Muscle of leg (tissue), 3 donors: ENCODE measurements at regions not wholly inside any gene's neighbourhood (a gene's known extent, or its start where the extent isn't known, plus 50 kb on each side); places are given as distances from the start of the nearest gene placed in this dataset.
A peak's percentile ranks its signal among the peaks of the same experiment; 100 is the strongest.

Experiments
- DNase-seq: peaks from one replicate; pipeline ENCODE4 v3.0.0; 2013
- H3K27ac ChIP-seq: one replicate; pipeline ENCODE4 v1.5.1; 2013; ENCODE audit warnings: mild to moderate bottlenecking, low read length, control low read depth
- H3K27me3 ChIP-seq: one replicate; pipeline ENCODE4 v1.6.1; 2013; ENCODE audit warnings: low read length; ENCODE audit not compliant: control insufficient read depth, insufficient read depth
- H3K36me3 ChIP-seq: one replicate; pipeline ENCODE4 v1.6.1; 2013; ENCODE audit warnings: low read length; ENCODE audit not compliant: control insufficient read depth, insufficient read depth
- H3K4me1 ChIP-seq: one replicate; pipeline ENCODE4 v1.6.1; 2013; ENCODE audit warnings: low read length; ENCODE audit not compliant: control insufficient read depth, insufficient read depth
- H3K4me3 ChIP-seq: one replicate; pipeline ENCODE4 v1.5.1; 2013; ENCODE audit warnings: low read length, control low read depth
- H3K9me3 ChIP-seq: replicated peaks from 2 replicates; pipeline ENCODE4 v1.6.1; 2013; ENCODE audit warnings: low read depth, low read length; ENCODE audit not compliant: control insufficient read depth
- WGBS: methylation state at CpG from one replicate; pipeline ENCODE4 v1.1.5; 2013; ENCODE audit warnings: missing lambda C conversion rate; ENCODE audit not compliant: insufficient coverage; 5-methylcytosine and 5-hydroxymethylcytosine counted together

DNA sequence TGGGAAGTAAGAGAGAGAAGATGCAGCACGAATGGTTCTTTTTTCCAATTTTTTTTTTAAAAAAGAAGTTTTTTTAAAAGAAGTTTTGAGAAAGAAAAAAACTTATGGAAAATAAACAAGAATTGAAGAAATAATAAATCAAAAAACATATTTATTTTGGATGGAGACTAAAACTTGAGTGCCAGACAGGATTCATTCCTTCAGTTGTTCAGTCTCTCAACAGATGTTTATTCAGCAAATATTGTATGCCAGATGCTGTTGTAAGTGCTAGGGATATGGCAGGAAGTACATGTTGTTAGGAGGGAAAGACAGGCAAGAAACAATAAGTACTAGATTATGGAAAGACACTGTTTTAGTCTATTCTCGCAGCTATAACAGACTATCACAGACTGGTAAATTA is 750.7 kb upstream of the PHF14 start:
- H3K4me3 ChIP-seq, result no peak overlapping the region
- no CpG with 5 or more reads among the region's 2 CpGs for WGBS
- H3K27ac ChIP-seq, result no peak overlapping the region
- H3K9me3 ChIP-seq, result no peaks in the 10 kb centered on the region
- no peaks in the 10 kb centered on the region for H3K36me3 ChIP-seq
- H3K27me3 ChIP-seq, result no peaks in the 10 kb centered on the region
- H3K4me1 ChIP-seq, result no peaks in the 10 kb centered on the region
- DNase-seq, result peak; percentile 88

DNA sequence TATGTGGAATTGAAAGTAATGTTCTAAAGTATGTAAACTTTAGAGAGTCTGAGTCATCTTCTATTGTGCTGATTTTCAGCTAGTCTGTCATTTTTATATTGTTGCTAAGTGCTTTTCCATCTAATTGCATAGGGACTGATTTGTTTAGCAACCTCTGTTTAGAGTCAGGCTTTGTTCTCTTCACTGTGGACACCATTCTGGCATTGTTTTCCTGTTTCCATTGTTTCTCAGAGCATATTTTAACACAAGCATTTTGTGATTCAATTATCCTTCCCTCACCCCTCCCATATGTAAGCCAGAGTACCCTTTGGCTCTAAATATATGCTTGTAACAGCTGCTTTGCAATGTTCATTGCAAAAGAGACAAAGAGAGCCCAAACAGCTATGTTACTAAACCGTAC is 748.4 kb upstream of the PHF14 start:
- Histone ChIP-seq H3K4me3 (no peak overlapping the region), H3K4me1 (no peaks in the 10 kb centered on the region), H3K9me3 (no peaks in the 10 kb centered on the region), H3K27me3 (no peaks in the 10 kb centered on the region), H3K27ac (peak overlapping the region; percentile 66), H3K36me3 (no peaks in the 10 kb centered on the region)
- no CpG with 5 or more reads among the region's 1 CpG for WGBS
- DNase-seq, result peak; percentile 94

DNA sequence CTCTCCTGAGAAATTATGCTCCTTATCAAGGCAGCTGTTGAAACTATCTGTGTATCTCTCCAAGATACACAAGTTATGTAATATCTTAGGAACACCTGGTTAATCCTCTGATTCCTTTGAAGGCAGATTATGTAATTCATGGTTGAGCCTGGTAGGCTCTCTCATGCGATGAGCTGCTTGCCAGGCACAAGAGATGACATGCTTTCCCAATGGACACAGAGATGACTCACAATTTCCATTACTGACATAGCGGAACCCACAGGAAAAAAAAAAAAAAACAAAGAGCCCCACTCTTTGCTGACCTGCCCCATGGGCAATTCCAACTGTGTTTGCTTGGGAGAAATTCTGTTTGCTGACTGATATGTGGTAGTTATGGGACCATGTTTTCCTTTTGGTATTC is 736.4 kb upstream of the PHF14 start:
- Histone ChIP-seq H3K9me3 (no peaks in the 10 kb centered on the region), H3K36me3 (no peaks in the 10 kb centered on the region), H3K27me3 (no peaks in the 10 kb centered on the region), H3K27ac (no peak overlapping the region), H3K4me3 (no peak overlapping the region), H3K4me1 (no peaks in the 10 kb centered on the region)
- peak; percentile 38 for DNase-seq
- no CpG with 5 or more reads among the region's 2 CpGs for WGBS

DNA sequence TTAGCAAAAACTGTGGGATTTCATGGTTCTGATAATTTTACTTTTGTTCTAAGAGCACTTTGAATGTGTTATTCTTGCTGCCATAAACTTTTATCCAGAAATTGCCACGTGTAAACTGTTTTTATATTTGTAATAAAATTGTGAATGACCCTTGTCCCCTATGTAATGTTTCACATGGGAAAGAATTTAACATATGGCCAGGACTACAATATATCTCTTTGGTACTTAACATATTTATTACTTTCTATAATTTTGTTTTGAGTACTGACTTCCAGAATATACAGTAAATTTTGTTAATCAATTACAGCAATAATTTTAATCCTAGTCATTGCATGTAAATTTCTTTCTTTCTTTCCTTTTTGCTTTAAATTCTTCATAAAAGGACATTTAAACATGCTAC is 735.0 kb upstream of the PHF14 start:
- Histone ChIP-seq H3K36me3 (no peaks in the 10 kb centered on the region), H3K4me1 (no peaks in the 10 kb centered on the region), H3K4me3 (no peak overlapping the region), H3K27me3 (no peaks in the 10 kb centered on the region), H3K9me3 (no peaks in the 10 kb centered on the region), H3K27ac (no peak overlapping the region)
- no peak for DNase-seq
- no CpG with 5 or more reads among the region's 1 CpG for WGBS

DNA sequence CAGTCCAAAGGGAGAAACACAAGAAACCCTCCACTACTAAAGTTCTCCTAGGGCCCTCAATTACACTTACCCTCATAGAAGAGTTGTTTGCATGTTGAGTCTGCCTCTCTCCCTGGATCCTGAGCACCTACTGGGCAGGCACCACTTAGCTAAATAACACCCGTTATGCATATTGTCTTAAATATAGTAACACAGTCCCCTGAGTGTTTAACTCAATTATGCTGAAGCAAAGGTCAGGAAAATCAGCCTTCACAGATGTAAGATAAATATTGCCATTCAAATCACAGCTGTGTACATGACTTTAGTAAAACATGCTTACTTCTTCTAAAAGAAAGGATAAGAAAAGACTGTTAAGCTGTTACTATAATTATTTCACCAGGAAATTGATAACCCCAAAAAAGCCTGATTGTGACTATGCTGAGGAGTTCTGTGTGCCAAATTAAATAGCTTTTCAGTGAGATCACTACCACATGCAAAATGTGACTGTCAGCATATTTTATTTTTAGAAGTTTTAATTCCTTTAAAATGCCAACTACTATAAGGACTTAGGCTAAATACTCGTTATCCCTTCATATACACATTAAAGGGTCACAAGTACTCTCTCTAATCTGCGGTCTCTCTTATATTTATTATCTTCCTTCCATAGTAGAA is 733.9 kb upstream of the PHF14 start:
- Histone ChIP-seq H3K9me3 (no peaks in the 10 kb centered on the region), H3K36me3 (no peaks in the 10 kb centered on the region), H3K27me3 (no peaks in the 10 kb centered on the region), H3K4me1 (no peaks in the 10 kb centered on the region), H3K4me3 (no peak overlapping the region), H3K27ac (no peak overlapping the region)
- DNase-seq, result no peak
- WGBS, result 38% methylated on average over 1 of the region's 3 CpGs

DNA sequence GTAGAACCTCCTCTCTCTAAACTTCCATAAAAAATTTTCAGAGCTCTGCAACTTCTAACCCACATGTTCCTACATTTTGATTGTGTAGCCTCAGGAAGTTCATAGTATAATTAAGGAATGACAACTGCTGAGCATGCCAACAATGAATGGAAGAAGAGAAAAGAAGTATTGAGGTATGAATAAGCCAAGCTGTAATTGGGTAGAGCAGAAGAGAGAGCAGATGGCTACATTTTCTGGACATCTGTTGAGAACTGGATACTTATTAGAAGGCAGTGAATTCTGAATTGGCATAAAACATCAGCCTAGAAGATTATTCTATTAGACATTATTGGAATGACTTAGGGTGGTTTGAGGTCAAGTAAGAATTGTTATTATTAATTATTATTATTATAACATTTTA is 728.3 kb upstream of the PHF14 start:
- Histone ChIP-seq H3K4me3 (no peak overlapping the region), H3K36me3 (no peaks in the 10 kb centered on the region), H3K27ac (no peak overlapping the region), H3K27me3 (no peaks in the 10 kb centered on the region), H3K4me1 (no peaks in the 10 kb centered on the region), H3K9me3 (peaks cover 23% of the 10 kb centered on the region)
- no peak for DNase-seq

DNA sequence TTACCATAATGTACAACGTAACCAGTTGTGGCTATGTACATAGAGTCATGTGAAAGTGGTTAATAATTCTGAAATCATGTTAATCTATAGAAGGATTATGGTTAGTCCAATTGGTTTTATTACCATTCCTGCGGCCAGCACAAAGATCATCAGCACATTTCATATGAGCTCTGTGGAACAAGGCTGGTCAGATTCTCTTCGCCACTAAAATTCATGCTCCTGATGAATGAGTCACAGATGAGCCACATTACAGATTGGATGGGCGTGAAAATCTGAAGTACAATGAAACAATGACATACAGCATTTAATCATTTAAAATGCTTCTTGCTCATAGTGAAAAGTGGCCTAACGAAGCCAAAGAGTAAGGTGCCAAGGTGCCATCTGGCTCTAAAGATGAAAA is 716.2 kb upstream of the PHF14 start:
- no peaks in the 10 kb centered on the region for H3K27me3 ChIP-seq
- H3K36me3 ChIP-seq, result no peaks in the 10 kb centered on the region
- DNase-seq, result no peak
- no peak overlapping the region for H3K27ac ChIP-seq
- 83% methylated on average over 1 of the region's 5 CpGs for WGBS
- peaks cover 4% of the 10 kb centered on the region for H3K9me3 ChIP-seq
- H3K4me3 ChIP-seq, result no peak overlapping the region
- H3K4me1 ChIP-seq, result no peaks in the 10 kb centered on the region

DNA sequence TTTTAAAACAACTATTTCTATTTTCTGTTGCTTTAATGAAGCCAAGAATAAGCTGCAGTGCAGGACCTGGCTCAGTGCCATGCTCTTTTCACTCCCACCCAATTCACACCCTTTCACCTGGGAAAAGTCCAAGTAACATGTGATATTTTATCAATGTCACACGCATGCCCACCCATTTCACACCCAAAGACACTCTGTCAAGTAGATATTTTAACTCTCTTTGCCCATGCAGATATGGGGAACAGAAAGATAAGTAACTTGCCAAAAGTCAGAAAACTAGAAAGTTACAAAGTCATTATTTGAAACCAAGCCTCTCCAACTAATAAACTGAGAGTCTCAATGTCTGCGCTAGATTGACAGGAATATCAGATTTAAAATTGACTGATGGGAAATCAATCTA is 706.7 kb upstream of the PHF14 start:
- WGBS, result no CpG with 5 or more reads among the region's 2 CpGs
- H3K27ac ChIP-seq, result no peak overlapping the region

DNA sequence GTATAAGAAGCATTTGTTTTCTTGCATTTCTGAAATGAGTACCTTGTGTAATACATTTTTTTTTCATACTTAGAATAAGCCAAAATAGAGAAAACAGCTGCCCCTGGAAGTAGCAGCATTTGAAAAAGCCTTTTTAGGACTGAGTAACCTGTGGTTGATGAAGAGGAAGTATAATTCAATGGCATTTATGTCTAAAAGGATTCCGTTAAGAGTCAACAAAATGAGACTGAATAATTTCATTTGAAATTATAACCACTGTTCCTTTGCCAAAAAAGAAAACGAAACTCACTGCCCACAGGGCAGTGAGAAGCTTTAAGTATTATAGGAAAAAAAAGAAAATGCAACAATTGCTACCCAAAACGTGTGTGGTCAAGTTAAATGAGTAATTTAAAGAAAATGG is 705.6 kb upstream of the PHF14 start:
- no peak for DNase-seq
- Histone ChIP-seq H3K4me3 (no peak overlapping the region), H3K4me1 (no peaks in the 10 kb centered on the region), H3K9me3 (no peaks in the 10 kb centered on the region), H3K27ac (no peak overlapping the region), H3K36me3 (no peaks in the 10 kb centered on the region), H3K27me3 (no peaks in the 10 kb centered on the region)
- 0% methylated on average over 1 of the region's 3 CpGs for WGBS

More for the DNA sequence above, 706.7 kb upstream of the PHF14 start:
- DNase-seq, result no peak
- no peaks in the 10 kb centered on the region for H3K27me3 ChIP-seq
- no peaks in the 10 kb centered on the region for H3K36me3 ChIP-seq
- no peak overlapping the region for H3K4me3 ChIP-seq
- H3K4me1 ChIP-seq, result no peaks in the 10 kb centered on the region
- H3K9me3 ChIP-seq, result no peaks in the 10 kb centered on the region

DNA sequence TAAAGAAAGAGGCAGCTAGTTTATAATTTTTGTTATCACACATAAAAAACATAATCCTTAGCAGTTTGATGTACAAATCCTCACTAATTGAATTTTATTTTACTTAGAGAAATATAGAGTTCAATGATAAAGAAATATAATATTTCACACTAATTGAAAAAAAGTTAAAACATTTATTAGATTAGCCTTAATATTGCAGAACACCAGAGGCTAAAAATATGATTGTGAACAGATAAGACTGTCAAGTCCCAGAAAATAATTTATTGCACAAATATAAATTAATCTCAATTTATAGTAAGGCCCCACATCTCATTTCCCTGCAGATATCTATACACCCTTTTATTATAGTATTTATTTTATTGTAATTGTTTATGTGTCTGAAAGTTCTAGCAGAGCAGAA is 690.8 kb upstream of the PHF14 start:
- Histone ChIP-seq H3K4me1 (no peaks in the 10 kb centered on the region), H3K27ac (no peak overlapping the region), H3K4me3 (no peak overlapping the region), H3K36me3 (no peaks in the 10 kb centered on the region), H3K27me3 (no peaks in the 10 kb centered on the region), H3K9me3 (no peaks in the 10 kb centered on the region)
- no peak for DNase-seq

DNA sequence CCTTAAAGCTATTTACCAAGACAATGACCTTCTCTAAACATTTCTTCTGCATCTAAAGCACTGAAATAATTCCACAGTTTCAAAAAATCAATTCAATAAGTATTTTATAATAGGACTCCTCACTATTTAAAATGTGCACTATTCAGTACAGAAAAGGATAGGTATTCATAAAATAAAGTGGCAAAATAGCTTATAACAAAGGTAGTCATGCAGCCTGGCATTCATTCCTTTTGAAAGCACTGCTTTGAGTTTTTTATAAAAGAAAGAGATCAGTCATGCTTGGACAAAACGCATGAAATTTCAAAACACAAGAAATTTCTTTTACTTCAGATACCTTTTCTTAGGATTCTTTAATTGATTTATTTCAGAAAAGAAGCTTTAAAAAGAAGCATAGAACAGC is 689.7 kb upstream of the PHF14 start:
- Histone ChIP-seq H3K9me3 (no peaks in the 10 kb centered on the region), H3K27me3 (no peaks in the 10 kb centered on the region), H3K27ac (no peak overlapping the region), H3K36me3 (no peaks in the 10 kb centered on the region), H3K4me1 (no peaks in the 10 kb centered on the region), H3K4me3 (no peak overlapping the region)
- WGBS, result no CpG with 5 or more reads among the region's 1 CpG
- DNase-seq, result no peak
